Mucosa of rectum (tissue), 2 donors: ENCODE measurements at regions not wholly inside any gene's neighbourhood (a gene's known extent, or its start where the extent isn't known, plus 50 kb on each side); places are given as distances from the start of the nearest gene placed in this dataset.

Source experiments
- H3K27ac ChIP-seq, 2 donors: one replicate each; pipeline ENCODE4 v1.7.0; 2013; ENCODE audit warnings: inconsistent platforms in 2 of 2, low read depth in 2 of 2, low read length in 2 of 2
- H3K27me3 ChIP-seq, 2 donors: one replicate each; pipeline ENCODE4 v1.7.0; 2013; ENCODE audit warnings: low read length in 2 of 2; ENCODE audit not compliant: control insufficient read depth in 2 of 2, insufficient read depth in 2 of 2
- H3K36me3 ChIP-seq, 2 donors: one replicate each; pipeline ENCODE4 v1.7.0; 2013; ENCODE audit warnings: low read length in 2 of 2; ENCODE audit not compliant: control insufficient read depth in 2 of 2, insufficient read depth in 2 of 2
- H3K4me1 ChIP-seq, 2 donors: one replicate each; pipeline ENCODE4 v1.7.0; 2013; ENCODE audit warnings: low read length in 2 of 2, mild to moderate bottlenecking in 1 of 2; ENCODE audit not compliant: control insufficient read depth in 2 of 2, insufficient read depth in 2 of 2
- H3K4me3 ChIP-seq, 2 donors: one replicate each; pipeline ENCODE4 v1.7.0; 2013; ENCODE audit warnings: low read length in 2 of 2
- H3K9ac ChIP-seq, 2 donors: one replicate each; pipeline ENCODE4 v1.7.0; 2013; ENCODE audit warnings: low read length in 2 of 2, low read depth in 1 of 2, mild to moderate bottlenecking in 1 of 2
- H3K9me3 ChIP-seq, 2 donors: one replicate each; pipeline ENCODE4 v1.7.0; 2013; ENCODE audit warnings: low read length in 2 of 2; ENCODE audit not compliant: control insufficient read depth in 2 of 2
- donor health status: healthy.
- donor health status: Normal muscosa, but diverticular disease.

- H3K27me3 ChIP-seq, result no peaks in the 10 kb centered on the region
- H3K27ac ChIP-seq, result no peak overlapping the region
- H3K4me3 ChIP-seq, result no peak overlapping the region
- no peaks in the 10 kb centered on the region for H3K36me3 ChIP-seq
- no peak overlapping the region for H3K9ac ChIP-seq
- H3K4me1 ChIP-seq, result no peaks in the 10 kb centered on the region
- H3K9me3 ChIP-seq, result no peaks in the 10 kb centered on the region
Observed at GRCh38 chr5:15023846-15024245, 152.3 kb upstream of the ANKH start.

- H3K27me3 ChIP-seq, result no peaks in the 10 kb centered on the region
- H3K4me3 ChIP-seq, result no peak overlapping the region
- no peaks in the 10 kb centered on the region for H3K36me3 ChIP-seq
- no peak overlapping the region for H3K9ac ChIP-seq
- no peaks in the 10 kb centered on the region for H3K4me1 ChIP-seq
- no peaks in the 10 kb centered on the region for H3K9me3 ChIP-seq
- H3K27ac ChIP-seq, result no peak overlapping the region
Observed at GRCh38 chr5:15023266-15023665, 151.7 kb upstream of the ANKH start.

- H3K9ac ChIP-seq, result no peak overlapping the region
Observed at GRCh38 chr5:15021266-15022046, 149.9 kb upstream of the ANKH start.

GRCh38 chr5:15020736-15021135, 149.2 kb upstream of the ANKH start:
- Histone ChIP-seq H3K27ac (no peak overlapping the region), H3K27me3 (no peaks in the 10 kb centered on the region), H3K9ac (no peak overlapping the region), H3K4me1 (no peaks in the 10 kb centered on the region), H3K36me3 (no peaks in the 10 kb centered on the region), H3K9me3 (no peaks in the 10 kb centered on the region), H3K4me3 (no peak overlapping the region)

More at GRCh38 chr5:15021266-15022046, 149.9 kb upstream of the ANKH start:
- Histone ChIP-seq H3K9me3 (no peaks in the 10 kb centered on the region), H3K36me3 (no peaks in the 10 kb centered on the region), H3K27ac (no peak overlapping the region), H3K4me1 (no peaks in the 10 kb centered on the region), H3K4me3 (no peak overlapping the region), H3K27me3 (no peaks in the 10 kb centered on the region)

GRCh38 chr5:15014809-15015208, 143.2 kb upstream of the ANKH start:
- H3K9me3 ChIP-seq, result no peaks in the 10 kb centered on the region
- no peak overlapping the region for H3K9ac ChIP-seq
- H3K4me3 ChIP-seq, result no peak overlapping the region
- no peaks in the 10 kb centered on the region for H3K27me3 ChIP-seq
- peaks cover 5 to 6% of the 10 kb centered on the region in 2 donors for H3K4me1 ChIP-seq
- H3K36me3 ChIP-seq, result no peaks in the 10 kb centered on the region
- no peak overlapping the region for H3K27ac ChIP-seq

- no peak overlapping the region for H3K4me3 ChIP-seq
- no peaks in the 10 kb centered on the region for H3K36me3 ChIP-seq
- no peak overlapping the region for H3K9ac ChIP-seq
- H3K27me3 ChIP-seq, result no peaks in the 10 kb centered on the region
- no peak overlapping the region for H3K27ac ChIP-seq
- no peaks in the 10 kb centered on the region for H3K9me3 ChIP-seq
- peaks cover 7 to 12% of the 10 kb centered on the region in 2 donors for H3K4me1 ChIP-seq
Observed at GRCh38 chr5:15013654-15014463, 142.3 kb upstream of the ANKH start.

GRCh38 chr5:15012061-15012460, 140.5 kb upstream of the ANKH start:
- H3K9ac ChIP-seq, result no peak overlapping the region

GRCh38 chr5:15010936-15011335, 139.4 kb upstream of the ANKH start:
- Histone ChIP-seq H3K27ac (no peak overlapping the region), H3K9me3 (no peaks in the 10 kb centered on the region), H3K36me3 (no peaks in the 10 kb centered on the region), H3K4me1 (peaks cover 19 to 25% of the 10 kb centered on the region in 2 donors), H3K4me3 (no peak overlapping the region), H3K9ac (no peak overlapping the region), H3K27me3 (no peaks in the 10 kb centered on the region)

More at GRCh38 chr5:15012061-15012460, 140.5 kb upstream of the ANKH start:
- Histone ChIP-seq H3K4me3 (no peak overlapping the region), H3K27ac (no peak overlapping the region), H3K27me3 (no peaks in the 10 kb centered on the region), H3K9me3 (no peaks in the 10 kb centered on the region), H3K4me1 (peaks cover 19 to 25% of the 10 kb centered on the region in 2 donors), H3K36me3 (no peaks in the 10 kb centered on the region)

- Histone ChIP-seq H3K4me3 (no peak overlapping the region), H3K27ac (peak overlapping the region; percentile 48 to 78), H3K27me3 (no peaks in the 10 kb centered on the region), H3K9me3 (no peaks in the 10 kb centered on the region), H3K9ac (no peak overlapping the region), H3K4me1 (peaks cover 19 to 25% of the 10 kb centered on the region in 2 donors), H3K36me3 (no peaks in the 10 kb centered on the region)
Observed at GRCh38 chr5:15009420-15009819, 137.8 kb upstream of the ANKH start.

GRCh38 chr5:15008921-15009320, 137.3 kb upstream of the ANKH start:
- H3K4me1 ChIP-seq, result peaks cover 19 to 25% of the 10 kb centered on the region in 2 donors
- H3K9ac ChIP-seq, result no peak overlapping the region
- no peaks in the 10 kb centered on the region for H3K9me3 ChIP-seq
- no peak overlapping the region for H3K4me3 ChIP-seq
- H3K27me3 ChIP-seq, result no peaks in the 10 kb centered on the region
- H3K36me3 ChIP-seq, result no peaks in the 10 kb centered on the region
- H3K27ac ChIP-seq, result peak overlapping the region; percentile 73 to 78
